H1 (cell line): ENCODE measurements at regions not wholly inside any gene's neighbourhood (a gene's known extent, or its start where the extent isn't known, plus 50 kb on each side); places are given as distances from the start of the nearest gene placed in this dataset.

Source experiments
- EP300 ChIP-seq, 2 experiments: IDR thresholded peaks; 1 replicate in 1 of 2; 2 replicates in 1 of 2; pipeline ENCODE4 v1.6.1; 2011 to 2012; ENCODE audit warnings: low read depth in 2 of 2, low read length in 2 of 2, mild to moderate bottlenecking in 2 of 2, borderline replicate concordance in 1 of 2, inconsistent platforms in 1 of 2, moderate library complexity in 1 of 2
- GABPA ChIP-seq: IDR thresholded peaks from 2 replicates; pipeline ENCODE4 v1.6.1; 2011; ENCODE audit warnings: mild to moderate bottlenecking, low read length, moderate library complexity, borderline replicate concordance; ENCODE audit not compliant: insufficient read depth
- JUN ChIP-seq: IDR thresholded peaks from 2 replicates; pipeline ENCODE4 v1.6.1; 2011; ENCODE audit warnings: low read depth, mild to moderate bottlenecking, improper control_type of control experiment, low read length
- MAX ChIP-seq: IDR thresholded peaks from 2 replicates; pipeline ENCODE4 v1.6.1; 2012; ENCODE audit warnings: inconsistent platforms
- NANOG ChIP-seq: IDR thresholded peaks from 2 replicates; pipeline ENCODE4 v1.6.1; 2011; ENCODE audit warnings: low read length, low read depth, mild to moderate bottlenecking, inconsistent platforms; ENCODE audit not compliant: insufficient read depth, poor library complexity, severe bottlenecking
- RXRA ChIP-seq: IDR thresholded peaks from 2 replicates; pipeline ENCODE4 v1.6.1; 2011; ENCODE audit warnings: low read depth, mild to moderate bottlenecking, low read length, moderate library complexity; ENCODE audit not compliant: insufficient read depth
- USF2 ChIP-seq: IDR thresholded peaks from 2 replicates; pipeline ENCODE4 v1.6.1; 2011; ENCODE audit warnings: low read length, improper control_type of control experiment

- TF ChIP-seq RXRA = no peak
- no peak for TF ChIP-seq EP300 (IDR thresholded peaks at IDR 0.05; ENCODE audit: borderline replicate concordance in 1 of 2, low read depth in 2 of 2, low read length in 2 of 2)
- TF ChIP-seq USF2 = no peak
- TF ChIP-seq GABPA = no peak
- TF ChIP-seq JUN = no peak
- TF ChIP-seq NANOG = no peak
- no peak for TF ChIP-seq MAX
Observed at GRCh38 chr7:156162451-156162850, 350.2 kb upstream of the SHH start (continued).
